ENCODE measurements at regions not wholly inside any gene's neighbourhood (a gene's known extent, or its start where the extent isn't known, plus 50 kb on each side); places are given as distances from the start of the nearest gene placed in this dataset.

- H3K4me3 ChIP-seq (ENCODE audit: low read length): no peak overlapping the region
- TF ChIP-seq CTCF (conservative IDR thresholded peaks at IDR 0.05; ENCODE audit: low read depth, low read length): no peak
- DNase-seq (ENCODE audit: low read depth): peak; percentile 77
These were observed 239.1 kb upstream of the CEP162 start for GRCh38 chr6:84466511-84466910.

GRCh38 chr6:84464471-84464870 lies 237.0 kb upstream of the CEP162 start:
- H3K4me3 ChIP-seq (ENCODE audit: low read length): no peak overlapping the region
- no peak for TF ChIP-seq CTCF (conservative IDR thresholded peaks at IDR 0.05; ENCODE audit: low read depth, low read length)
- DNase-seq (ENCODE audit: low read depth): no peak

- H3K4me3 ChIP-seq (ENCODE audit: low read length): no peak overlapping the region
- no peak for TF ChIP-seq CTCF (conservative IDR thresholded peaks at IDR 0.05; ENCODE audit: low read depth, low read length)
- no peak for DNase-seq (ENCODE audit: low read depth)
These were observed 235.3 kb upstream of the CEP162 start for GRCh38 chr6:84462698-84463097.

- no peak for TF ChIP-seq CTCF (conservative IDR thresholded peaks at IDR 0.05; ENCODE audit: low read depth, low read length)
- no peak for DNase-seq (ENCODE audit: low read depth)
- H3K4me3 ChIP-seq (ENCODE audit: low read length): no peak overlapping the region
These were observed 234.0 kb upstream of the CEP162 start for GRCh38 chr6:84461461-84461860.

GRCh38 chr6:84460491-84460890 lies 233.0 kb upstream of the CEP162 start:
- no peak for TF ChIP-seq CTCF (conservative IDR thresholded peaks at IDR 0.05; ENCODE audit: low read depth, low read length)

GRCh38 chr6:84459401-84459800 lies 232.0 kb upstream of the CEP162 start:
- no peak for TF ChIP-seq CTCF (conservative IDR thresholded peaks at IDR 0.05; ENCODE audit: low read depth, low read length)
- no peak for DNase-seq (ENCODE audit: low read depth)
- H3K4me3 ChIP-seq (ENCODE audit: low read length): no peak overlapping the region

More at GRCh38 chr6:84460491-84460890, 233.0 kb upstream of the CEP162 start:
- no peak overlapping the region for H3K4me3 ChIP-seq (ENCODE audit: low read length)
- DNase-seq (ENCODE audit: low read depth): no peak

GRCh38 chr6:84458271-84458670 lies 230.8 kb upstream of the CEP162 start:
- no peak for DNase-seq (ENCODE audit: low read depth)
- TF ChIP-seq CTCF (conservative IDR thresholded peaks at IDR 0.05; ENCODE audit: low read depth, low read length): no peak
- no peak overlapping the region for H3K4me3 ChIP-seq (ENCODE audit: low read length)

Measured in retinal pigment epithelial cell (primary cell).